GM18951 (cell line): ENCODE measurements at regions not wholly inside any gene's neighbourhood (a gene's known extent, or its start where the extent isn't known, plus 50 kb on each side); places are given as distances from the start of the nearest gene placed in this dataset.
"Not testable (repeated sequence)": the region's sequence is repeated elsewhere in the genome, so short reads cannot be mapped to it uniquely, and the experiment has no call there.

Experiments used
- POLR2A ChIP-seq: IDR thresholded peaks from 4 replicates; pipeline ENCODE4 v1.6.1; 2011; ENCODE audit warnings: mild to moderate bottlenecking; ENCODE audit not compliant: insufficient read length, insufficient read depth; ENCODE audit errors: extremely low read depth
- in situ Hi-C: fragments of 300-500 bp; cut with MboI; formaldehyde crosslinking; loops from one replicate; pipeline ENCODE4 v1.12.0; 2022; ENCODE audit warnings: low sequenced_read_pairs, mixed read lengths, inconsistent platforms; ENCODE audit not compliant: unreplicated experiment

- in situ Hi-C loops: no loop called here
- TF ChIP-seq POLR2A: no peak
Observed at GRCh38 chr1:229164348-229164747, 106.6 kb upstream of the RAB4A start.

- in situ Hi-C loops: no loop called here
- TF ChIP-seq POLR2A: no peak
Observed at GRCh38 chr1:229164836-229165735, 105.8 kb upstream of the RAB4A start.

- TF ChIP-seq POLR2A: no peak
- in situ Hi-C loops: no loop called here
Observed at GRCh38 chr1:229167318-229167717, 103.6 kb upstream of the RAB4A start.

GRCh38 chr1:229169399-229169798 is 101.5 kb upstream of the RAB4A start:
- TF ChIP-seq POLR2A: no peak
- in situ Hi-C loops: no loop called here

GRCh38 chr1:229170274-229170673 is 100.6 kb upstream of the RAB4A start:
- in situ Hi-C loops: no loop called here
- no peak for TF ChIP-seq POLR2A

DNA sequence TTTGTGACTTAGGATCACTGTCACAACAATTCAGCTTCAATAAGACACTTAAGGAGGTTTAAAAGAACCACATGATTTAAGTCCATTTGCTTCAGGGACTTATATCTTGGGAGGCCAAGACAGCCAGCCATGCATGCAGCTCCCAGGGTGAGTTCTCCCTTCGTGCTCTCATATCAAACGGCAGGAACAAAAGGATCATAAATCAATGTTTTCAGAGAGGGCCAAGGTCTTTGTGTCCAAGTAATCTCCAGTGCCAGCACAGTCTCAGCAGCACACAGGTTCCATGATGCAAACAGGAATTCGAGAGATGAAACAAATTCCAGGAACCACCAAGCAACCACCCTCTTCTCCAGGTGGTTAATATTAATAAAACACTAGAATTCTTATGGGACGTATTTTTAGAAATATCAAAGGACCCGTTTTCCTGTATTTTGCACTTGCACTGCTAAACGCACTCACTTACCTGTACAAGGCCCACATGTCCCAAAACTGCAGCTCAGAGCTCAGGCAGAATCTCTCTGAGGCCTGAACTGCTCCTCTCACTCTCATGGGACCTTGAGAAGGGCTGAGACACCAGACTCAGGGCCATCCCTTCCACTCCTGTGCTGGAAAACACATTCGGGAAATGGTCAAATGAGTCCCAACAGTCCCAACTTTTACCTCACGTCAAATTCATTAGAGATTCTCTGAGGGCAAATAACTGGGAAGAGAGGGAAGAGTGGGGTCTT is 100.0 kb upstream of the RAB4A start:
- in situ Hi-C loops: no loop called here
- no peak for TF ChIP-seq POLR2A

GRCh38 chr1:229171934-229172333 is 99.0 kb upstream of the RAB4A start:
- in situ Hi-C loops: no loop called here
- TF ChIP-seq POLR2A: no peak

DNA sequence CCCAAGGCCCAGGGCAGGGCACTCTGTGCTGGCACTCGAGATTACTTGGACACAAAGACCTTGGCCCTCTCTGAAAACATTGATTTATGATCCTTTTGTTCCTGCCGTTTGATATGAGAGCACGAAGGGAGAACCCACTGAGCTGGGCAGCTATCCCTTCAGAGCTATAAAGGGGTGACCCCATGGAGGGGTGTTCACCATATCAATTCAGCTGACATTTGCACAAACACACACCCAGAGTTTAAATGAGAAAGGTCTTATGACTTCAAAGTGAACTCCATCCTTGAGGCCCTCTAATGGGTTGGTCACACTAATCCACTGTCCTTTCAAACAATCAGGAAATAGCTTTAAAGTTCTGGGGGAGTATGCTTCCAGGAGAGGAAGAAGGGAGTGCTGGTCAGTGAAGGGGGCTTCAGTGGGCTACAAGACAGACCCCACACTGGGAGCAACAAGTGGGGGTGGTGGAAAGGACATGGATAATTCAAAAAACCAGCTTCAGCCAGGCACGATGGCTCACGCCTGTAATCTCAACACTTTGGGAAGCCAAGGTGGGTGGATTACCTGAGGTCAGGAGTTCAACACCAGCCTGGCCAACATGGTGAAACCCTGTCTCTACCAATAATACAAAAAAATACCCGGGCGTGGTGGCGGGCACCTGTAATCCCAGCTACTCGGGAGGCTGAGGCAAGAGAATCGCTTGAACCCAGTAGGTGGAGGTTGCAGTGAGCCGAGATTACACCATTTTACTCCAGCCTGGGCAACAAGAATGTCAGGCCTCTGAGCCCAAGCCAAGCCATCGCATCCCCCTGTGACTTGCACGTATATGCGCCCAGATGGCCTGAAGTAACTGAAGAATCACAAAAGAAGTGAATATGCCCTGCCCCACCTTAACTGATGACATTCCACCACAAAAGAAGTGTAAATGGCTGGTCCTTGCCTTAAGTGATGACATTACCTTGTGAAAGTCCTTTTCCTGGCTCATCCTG is 97.1 kb upstream of the RAB4A start:
- in situ Hi-C loops: not testable (repeated sequence)

GRCh38 chr1:229175297-229175696 is 95.6 kb upstream of the RAB4A start:
- in situ Hi-C loops: not testable (repeated sequence)

DNA sequence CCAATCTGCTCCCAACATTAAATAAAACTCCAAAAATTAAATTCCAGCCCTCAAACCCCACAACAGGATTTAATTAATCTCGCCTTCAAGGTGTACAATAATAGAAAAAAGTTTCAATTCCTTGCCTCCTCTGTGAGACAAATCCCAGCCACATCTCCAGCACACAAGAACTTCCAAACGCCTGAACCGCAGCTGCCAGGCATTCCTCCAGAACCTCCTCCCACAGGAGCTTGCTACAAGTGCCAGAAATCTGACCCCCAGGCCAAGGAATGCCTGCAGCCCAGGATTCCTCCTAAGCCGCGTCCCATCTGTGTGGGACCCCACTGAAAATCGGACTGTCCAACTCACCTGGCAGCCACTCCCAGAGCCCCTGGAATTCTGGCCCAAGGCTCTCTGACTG is 94.5 kb upstream of the RAB4A start:
- in situ Hi-C loops: not testable (repeated sequence)

DNA sequence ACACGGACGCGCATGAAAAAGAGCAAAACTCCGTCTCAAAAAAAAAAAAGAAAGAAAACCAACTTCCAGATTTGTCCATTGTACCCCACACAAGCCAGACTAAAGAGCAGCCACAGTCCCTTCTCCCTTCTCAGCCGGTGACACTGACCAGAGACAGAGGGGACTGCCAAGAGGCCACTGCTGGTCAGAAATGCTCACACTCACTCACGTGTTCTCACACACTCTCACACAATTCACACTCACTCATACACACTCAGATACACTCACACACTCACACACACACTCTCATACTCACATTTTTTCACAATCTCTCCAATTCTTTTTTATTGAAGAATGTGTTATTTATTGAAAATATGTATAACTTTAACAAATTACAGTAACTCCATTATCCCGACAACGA is 90.8 kb upstream of the RAB4A start:
- in situ Hi-C loops: no loop called here
- TF ChIP-seq POLR2A: no peak

- TF ChIP-seq POLR2A: no peak
- in situ Hi-C loops: no loop called here
Observed at GRCh38 chr1:229181419-229181818, 89.5 kb upstream of the RAB4A start.

DNA sequence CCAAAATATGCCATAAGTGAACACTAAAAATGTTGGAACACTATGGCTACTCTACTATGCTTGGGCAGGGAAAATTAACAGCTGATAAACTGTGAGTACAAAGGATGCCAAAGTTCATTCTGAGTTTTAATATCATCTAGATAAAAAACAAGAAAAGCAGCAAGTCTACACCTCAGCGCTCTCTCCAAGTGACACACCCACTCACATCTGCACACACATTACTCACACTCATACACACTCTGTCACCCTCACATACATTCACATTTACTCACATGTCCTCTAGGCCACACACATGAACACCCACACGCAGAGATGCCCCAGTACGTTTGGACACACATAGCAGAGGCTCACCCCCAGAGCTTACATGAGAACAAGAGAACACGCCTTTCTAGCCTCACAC is 87.3 kb upstream of the RAB4A start:
- TF ChIP-seq POLR2A: no peak
- in situ Hi-C loops: no loop called here

DNA sequence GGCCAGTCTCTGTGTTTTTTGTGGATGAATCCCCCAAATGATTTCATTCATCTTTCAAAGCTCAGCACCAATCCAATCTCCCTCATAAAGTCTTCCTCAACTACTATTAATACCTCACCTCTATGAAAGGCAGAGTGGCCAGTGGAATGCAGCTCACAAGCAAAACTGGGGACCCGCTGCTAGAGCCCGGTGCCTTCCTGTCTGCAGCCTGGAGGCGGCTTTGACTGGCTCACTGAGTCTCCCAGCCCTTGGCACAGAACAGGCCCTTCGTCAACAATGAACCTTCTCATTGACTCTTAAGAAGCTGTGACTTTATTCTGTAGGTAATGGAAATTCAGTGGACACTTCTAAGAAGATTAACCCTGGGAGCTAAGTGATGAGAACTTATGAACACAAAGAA is 86.8 kb upstream of the RAB4A start:
- in situ Hi-C loops: no loop called here
- no peak for TF ChIP-seq POLR2A
